ENCODE measurements at regions not wholly inside any gene's neighbourhood (a gene's known extent, or its start where the extent isn't known, plus 50 kb on each side); places are given as distances from the start of the nearest gene placed in this dataset.

GRCh38 chr4:181971411-181971810 is 271.8 kb upstream of the TENM3 start:
- H3K4me3 Mint-ChIP-seq = no peak overlapping the region
- no peak for ATAC-seq (replicated peaks; ENCODE audit: extremely low read depth, poor library complexity, severe bottlenecking)
- no peaks in the 10 kb centered on the region for H3K27me3 Mint-ChIP-seq
- no peak for DNase-seq (ENCODE audit: low spot score in 2 of 2)
- H3K27ac Mint-ChIP-seq (ENCODE audit: low read depth) = no peak overlapping the region
- H3K9me3 Mint-ChIP-seq = peaks cover 12% of the 10 kb centered on the region
- H3K4me1 Mint-ChIP-seq = no peaks in the 10 kb centered on the region
- H3K36me3 Mint-ChIP-seq (ENCODE audit: insufficient read depth) = no peaks in the 10 kb centered on the region

- no peaks in the 10 kb centered on the region for H3K36me3 Mint-ChIP-seq (ENCODE audit: insufficient read depth)
- peaks cover 16% of the 10 kb centered on the region for H3K9me3 Mint-ChIP-seq
- H3K27me3 Mint-ChIP-seq = no peaks in the 10 kb centered on the region
- ATAC-seq (replicated peaks; ENCODE audit: extremely low read depth, poor library complexity, severe bottlenecking) (no peak), DNase-seq (ENCODE audit: low spot score in 2 of 2) (no peak)
- H3K4me1 Mint-ChIP-seq = no peaks in the 10 kb centered on the region
- H3K27ac Mint-ChIP-seq (ENCODE audit: low read depth) = no peak overlapping the region
- H3K4me3 Mint-ChIP-seq = no peak overlapping the region
These were observed 271.2 kb upstream of the TENM3 start for GRCh38 chr4:181971973-181972372.

DNA sequence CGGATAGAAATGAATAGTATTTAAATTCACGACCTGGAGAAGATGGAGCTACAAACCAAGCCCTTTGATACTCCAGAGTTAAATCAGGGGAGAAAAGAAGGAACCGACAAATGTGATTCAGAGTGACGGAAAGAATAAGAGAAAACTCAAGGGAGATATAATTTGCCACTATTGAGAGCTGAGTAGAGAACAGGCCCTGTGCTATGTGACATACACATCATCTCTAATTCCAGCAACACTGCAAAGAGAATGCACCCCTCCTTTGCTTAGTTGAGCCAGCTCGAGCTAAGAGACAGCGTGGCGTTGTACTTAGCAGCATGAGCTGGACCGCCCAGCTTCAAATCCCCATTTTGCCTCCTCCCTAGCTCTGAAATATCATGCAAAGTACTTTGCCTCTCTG is 266.4 kb upstream of the TENM3 start:
- Mint-ChIP-seq H3K9me3 (peaks cover 38% of the 10 kb centered on the region), H3K4me1 (no peaks in the 10 kb centered on the region), H3K36me3 (ENCODE audit: insufficient read depth) (no peaks in the 10 kb centered on the region), H3K4me3 (no peak overlapping the region), H3K27ac (ENCODE audit: low read depth) (no peak overlapping the region), H3K27me3 (no peaks in the 10 kb centered on the region)
- no peak for ATAC-seq (replicated peaks; ENCODE audit: extremely low read depth, poor library complexity, severe bottlenecking)
- DNase-seq (ENCODE audit: low spot score in 2 of 2) = no peak

- no peak for ATAC-seq (replicated peaks; ENCODE audit: extremely low read depth, poor library complexity, severe bottlenecking)
- no peak for DNase-seq (ENCODE audit: low spot score in 2 of 2)
- Mint-ChIP-seq H3K9me3 (peaks cover 28% of the 10 kb centered on the region), H3K4me1 (no peaks in the 10 kb centered on the region), H3K4me3 (no peak overlapping the region), H3K27ac (ENCODE audit: low read depth) (no peak overlapping the region), H3K27me3 (no peaks in the 10 kb centered on the region), H3K36me3 (ENCODE audit: insufficient read depth) (no peaks in the 10 kb centered on the region)
These were observed 260.8 kb upstream of the TENM3 start for GRCh38 chr4:181982437-181982836.

GRCh38 chr4:181982856-181983255 is 260.3 kb upstream of the TENM3 start:
- H3K4me1 Mint-ChIP-seq = no peaks in the 10 kb centered on the region
- ATAC-seq (replicated peaks; ENCODE audit: extremely low read depth, poor library complexity, severe bottlenecking) = no peak
- no peak overlapping the region for H3K4me3 Mint-ChIP-seq
- peaks cover 24% of the 10 kb centered on the region for H3K9me3 Mint-ChIP-seq
- H3K27me3 Mint-ChIP-seq = no peaks in the 10 kb centered on the region
- no peaks in the 10 kb centered on the region for H3K36me3 Mint-ChIP-seq (ENCODE audit: insufficient read depth)
- no peak for DNase-seq (ENCODE audit: low spot score in 2 of 2)
- H3K27ac Mint-ChIP-seq (ENCODE audit: low read depth) = no peak overlapping the region

GRCh38 chr4:181987392-181987791 is 255.8 kb upstream of the TENM3 start:
- Mint-ChIP-seq H3K4me1 (no peaks in the 10 kb centered on the region), H3K36me3 (ENCODE audit: insufficient read depth) (no peaks in the 10 kb centered on the region), H3K27ac (ENCODE audit: low read depth) (no peak overlapping the region), H3K9me3 (peaks cover 10% of the 10 kb centered on the region), H3K4me3 (no peak overlapping the region), H3K27me3 (no peaks in the 10 kb centered on the region)
- no peak for DNase-seq (ENCODE audit: low spot score in 2 of 2)
- ATAC-seq (replicated peaks; ENCODE audit: extremely low read depth, poor library complexity, severe bottlenecking) = no peak

- DNase-seq (ENCODE audit: low spot score in 2 of 2) = no peak
- no peak overlapping the region for H3K4me3 Mint-ChIP-seq
- no peaks in the 10 kb centered on the region for H3K36me3 Mint-ChIP-seq (ENCODE audit: insufficient read depth)
- ATAC-seq (replicated peaks; ENCODE audit: extremely low read depth, poor library complexity, severe bottlenecking) = no peak
- no peaks in the 10 kb centered on the region for H3K4me1 Mint-ChIP-seq
- no peaks in the 10 kb centered on the region for H3K27me3 Mint-ChIP-seq
- peaks cover 10% of the 10 kb centered on the region for H3K9me3 Mint-ChIP-seq
- H3K27ac Mint-ChIP-seq (ENCODE audit: low read depth) = no peak overlapping the region
These were observed 254.1 kb upstream of the TENM3 start for GRCh38 chr4:181989071-181989470.

DNA sequence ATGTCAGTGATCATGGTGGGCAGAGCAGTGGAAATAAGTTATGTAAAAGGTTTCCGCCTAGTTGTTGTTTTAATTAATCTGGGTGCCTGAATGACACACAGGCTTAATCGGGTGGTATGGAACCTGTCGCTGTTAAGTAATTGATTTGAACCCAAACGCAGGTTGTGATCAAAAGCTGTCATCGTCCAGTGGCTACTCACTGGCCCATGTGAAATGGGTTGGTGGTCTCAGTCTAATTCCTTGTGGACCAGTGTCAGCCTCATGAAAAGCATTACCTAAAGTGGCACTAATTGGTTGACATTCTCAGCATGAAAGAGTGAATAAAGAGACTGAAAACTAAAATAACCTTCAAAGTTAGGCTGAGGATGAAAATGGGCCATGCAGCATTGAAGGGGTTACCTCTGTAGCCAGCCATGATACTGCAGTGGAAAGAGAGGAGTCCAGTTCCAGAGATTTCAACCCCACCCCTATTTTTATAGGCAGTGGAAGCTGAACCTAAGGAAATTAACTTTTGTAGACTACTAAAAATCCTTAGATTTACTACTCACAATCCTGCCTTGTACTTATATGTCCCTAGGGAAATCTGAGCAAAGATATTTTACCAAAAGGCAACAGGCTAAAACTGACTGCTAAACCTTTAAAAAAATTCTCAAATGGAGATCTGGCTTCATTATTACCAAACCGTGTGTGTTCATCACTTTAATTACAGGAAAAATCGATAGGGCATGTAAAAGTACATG is 251.7 kb upstream of the TENM3 start:
- ATAC-seq (replicated peaks; ENCODE audit: extremely low read depth, poor library complexity, severe bottlenecking) (no peak), DNase-seq (ENCODE audit: low spot score in 2 of 2) (no peak)
- Mint-ChIP-seq H3K36me3 (ENCODE audit: insufficient read depth) (no peaks in the 10 kb centered on the region), H3K27me3 (no peaks in the 10 kb centered on the region), H3K9me3 (peaks cover 3% of the 10 kb centered on the region), H3K27ac (ENCODE audit: low read depth) (no peak overlapping the region), H3K4me1 (no peaks in the 10 kb centered on the region), H3K4me3 (no peak overlapping the region)

DNA sequence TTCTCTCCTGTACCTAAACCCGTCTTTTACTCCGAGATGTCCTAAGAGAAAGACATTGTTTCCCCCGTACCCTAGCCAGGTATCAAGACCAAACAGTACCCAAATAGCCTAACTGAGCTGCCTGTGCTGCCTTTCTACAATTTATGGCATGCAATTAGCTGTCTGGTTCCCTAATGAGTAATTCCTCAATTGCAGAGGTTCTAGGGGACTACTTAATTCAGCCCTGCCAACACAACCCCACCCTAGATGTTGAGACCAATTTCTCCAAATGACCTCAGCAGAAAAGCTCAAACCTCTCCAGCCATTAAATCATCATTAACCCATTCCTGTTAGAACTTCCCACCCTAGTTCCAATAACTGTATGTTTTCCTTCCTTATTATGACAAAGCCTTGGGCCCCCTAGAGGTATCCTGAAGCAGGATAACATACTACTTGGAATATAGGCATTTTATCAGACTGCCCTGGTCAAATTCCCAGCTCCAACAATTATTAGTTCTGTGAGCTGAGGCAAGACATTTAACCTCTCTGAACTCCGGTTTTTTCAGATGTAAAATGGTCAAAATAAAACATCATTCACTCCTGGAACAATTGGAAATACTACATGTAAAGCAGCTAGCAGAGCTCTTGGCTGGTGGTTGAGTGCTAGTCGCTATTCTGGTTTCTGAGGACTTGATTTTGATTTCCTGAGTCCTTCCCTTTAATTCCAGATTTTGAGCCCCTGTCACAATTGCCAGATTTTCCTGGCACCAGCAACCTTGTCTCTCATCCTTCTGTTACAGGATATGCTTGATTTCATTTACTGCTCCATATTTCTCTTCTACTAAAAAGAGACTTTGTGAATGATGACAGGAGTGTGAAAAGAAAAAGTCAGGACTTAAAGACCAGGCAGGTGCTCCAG is 244.6 kb upstream of the TENM3 start:
- no peak overlapping the region for H3K4me3 Mint-ChIP-seq
- DNase-seq (ENCODE audit: low spot score in 2 of 2) (no peak), ATAC-seq (replicated peaks; ENCODE audit: extremely low read depth, poor library complexity, severe bottlenecking) (no peak)
- no peaks in the 10 kb centered on the region for H3K27me3 Mint-ChIP-seq
- H3K4me1 Mint-ChIP-seq = no peaks in the 10 kb centered on the region
- H3K27ac Mint-ChIP-seq (ENCODE audit: low read depth) = no peak overlapping the region
- H3K9me3 Mint-ChIP-seq = peaks cover 5% of the 10 kb centered on the region
- no peaks in the 10 kb centered on the region for H3K36me3 Mint-ChIP-seq (ENCODE audit: insufficient read depth)

- Mint-ChIP-seq H3K4me3 (no peak overlapping the region), H3K9me3 (peaks cover 5% of the 10 kb centered on the region), H3K27me3 (no peaks in the 10 kb centered on the region), H3K36me3 (ENCODE audit: insufficient read depth) (no peaks in the 10 kb centered on the region), H3K4me1 (no peaks in the 10 kb centered on the region), H3K27ac (ENCODE audit: low read depth) (no peak overlapping the region)
- ATAC-seq (replicated peaks; ENCODE audit: extremely low read depth, poor library complexity, severe bottlenecking) = no peak
- no peak for DNase-seq (ENCODE audit: low spot score in 2 of 2)
These were observed 243.1 kb upstream of the TENM3 start for GRCh38 chr4:182000077-182000476.

DNA sequence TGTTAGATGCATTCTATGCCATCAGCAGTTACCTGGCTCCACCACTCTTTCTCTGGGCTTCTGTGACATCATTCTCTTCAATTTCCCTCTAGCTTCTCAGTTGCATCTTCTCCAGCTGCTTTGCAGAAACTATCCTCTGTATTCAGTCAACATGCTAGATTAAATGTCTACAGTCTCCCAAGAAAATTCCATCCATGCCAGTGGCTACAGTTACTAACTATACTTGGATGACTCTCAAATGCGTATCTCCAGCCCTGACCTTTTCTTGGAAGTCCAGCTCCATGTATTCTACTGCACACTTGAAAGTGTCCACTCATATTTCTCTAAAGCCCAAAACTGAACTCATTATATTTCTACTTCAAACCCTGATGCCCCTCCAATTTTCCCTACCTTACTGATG is 232.3 kb upstream of the TENM3 start:
- H3K4me1 Mint-ChIP-seq = no peaks in the 10 kb centered on the region
- no peak overlapping the region for H3K4me3 Mint-ChIP-seq
- no peaks in the 10 kb centered on the region for H3K27me3 Mint-ChIP-seq
- peaks cover 2% of the 10 kb centered on the region for H3K36me3 Mint-ChIP-seq (ENCODE audit: insufficient read depth)
- peaks cover 6% of the 10 kb centered on the region for H3K9me3 Mint-ChIP-seq
- H3K27ac Mint-ChIP-seq (ENCODE audit: low read depth) = no peak overlapping the region
- no peak for DNase-seq (ENCODE audit: low spot score in 2 of 2)
- no peak for ATAC-seq (replicated peaks; ENCODE audit: extremely low read depth, poor library complexity, severe bottlenecking)

GRCh38 chr4:182014164-182014563 is 229.0 kb upstream of the TENM3 start:
- ATAC-seq (replicated peaks; ENCODE audit: extremely low read depth, poor library complexity, severe bottlenecking) = no peak
- Mint-ChIP-seq H3K27me3 (no peaks in the 10 kb centered on the region), H3K27ac (ENCODE audit: low read depth) (no peak overlapping the region), H3K36me3 (ENCODE audit: insufficient read depth) (no peaks in the 10 kb centered on the region), H3K4me3 (no peak overlapping the region), H3K9me3 (peaks cover 2% of the 10 kb centered on the region), H3K4me1 (no peaks in the 10 kb centered on the region)
- DNase-seq (ENCODE audit: low spot score in 2 of 2) = no peak

DNA sequence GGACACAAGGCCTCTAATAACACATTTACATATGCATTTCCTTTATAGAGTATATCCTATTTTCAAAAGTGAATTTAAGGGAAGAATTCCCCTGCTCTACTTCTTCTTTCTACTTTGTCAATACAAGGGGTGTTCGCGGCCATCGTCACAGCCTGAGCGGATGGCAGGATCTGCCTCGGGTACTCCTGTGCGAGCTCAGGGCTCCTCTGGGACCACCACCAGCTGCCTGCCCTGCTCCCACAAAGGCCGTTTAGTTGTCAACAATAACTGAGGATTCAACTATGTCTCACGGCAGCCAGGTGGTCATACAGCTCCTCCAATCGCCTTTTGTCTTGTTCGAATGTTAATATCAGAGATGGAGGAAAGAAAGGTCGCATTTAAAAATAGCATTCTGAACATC is 228.2 kb upstream of the TENM3 start:
- H3K9me3 Mint-ChIP-seq = peaks cover 5% of the 10 kb centered on the region
- no peak for ATAC-seq (replicated peaks; ENCODE audit: extremely low read depth, poor library complexity, severe bottlenecking)

More for the DNA sequence above, 228.2 kb upstream of the TENM3 start:
- Mint-ChIP-seq H3K27me3 (no peaks in the 10 kb centered on the region), H3K4me3 (no peak overlapping the region), H3K4me1 (no peaks in the 10 kb centered on the region), H3K36me3 (ENCODE audit: insufficient read depth) (no peaks in the 10 kb centered on the region), H3K27ac (ENCODE audit: low read depth) (no peak overlapping the region)
- no peak for DNase-seq (ENCODE audit: low spot score in 2 of 2)

Measured in central memory CD8-positive, alpha-beta T cell (primary cell).